Keratinocyte (primary cell): ENCODE measurements at regions not wholly inside any gene's neighbourhood (a gene's known extent, or its start where the extent isn't known, plus 50 kb on each side); places are given as distances from the start of the nearest gene placed in this dataset.

Source experiments
- CTCF ChIP-seq, 3 experiments: IDR thresholded peaks in 1 of 3; conservative IDR thresholded peaks in 1 of 3; optimal IDR thresholded peaks in 1 of 3; 2 replicates in 2 of 3; 3 replicates in 1 of 3; pipeline versions ENCODE3 to v1.5.1; 2011; ENCODE audit warnings: low read length in 3 of 3, mild to moderate bottlenecking in 3 of 3, moderate library complexity in 2 of 3, control low read depth in 1 of 3, inconsistent platforms in 1 of 3; ENCODE audit not compliant: insufficient read depth in 2 of 3; ENCODE audit errors: extremely low read depth in 1 of 3
- EZH2 ChIP-seq: IDR thresholded peaks from one replicate; pipeline ENCODE4 v1.6.1; 2012; ENCODE audit warnings: inconsistent platforms, mild to moderate bottlenecking, low read length, moderate library complexity

GRCh38 chrX:40245488-40246071 is 147.8 kb upstream of the BCOR start:
- TF ChIP-seq CTCF (optimal IDR thresholded peaks at IDR 0.05 in 1 of 3, IDR thresholded peaks at IDR 0.05 in 1 of 3, conservative IDR thresholded peaks at IDR 0.05 in 1 of 3; ENCODE audit: extremely low read depth in 1 of 3, insufficient read depth in 2 of 3, low read length in 3 of 3) (no peak), EZH2 (no peak)
